Chondrocyte (in vitro differentiated cells): ENCODE measurements at regions not wholly inside any gene's neighbourhood (a gene's known extent, or its start where the extent isn't known, plus 50 kb on each side); places are given as distances from the start of the nearest gene placed in this dataset.
"Not testable (repeated sequence)": the region's sequence is repeated elsewhere in the genome, so short reads cannot be mapped to it uniquely, and the experiment has no call there.

Experiments used
- DNase-seq: peaks from one replicate; pipeline ENCODE4 v3.0.0; 2021; ENCODE audit warnings: mixed read lengths, low spot score
- H3K27ac Mint-ChIP-seq: one replicate; pipeline ENCODE4 v1.8.0; 2021; ENCODE audit warnings: mild to moderate bottlenecking, moderate library complexity, mixed read lengths; ENCODE audit not compliant: unreplicated experiment
- H3K27me3 Mint-ChIP-seq: 2 replicates; pipeline ENCODE4 v1.8.0; 2021; ENCODE audit warnings: low read depth, mixed read lengths
- H3K36me3 Mint-ChIP-seq: 2 replicates; pipeline ENCODE4 v1.8.0; 2021; ENCODE audit warnings: low read depth, mixed read lengths
- H3K4me1 Mint-ChIP-seq: 2 replicates; pipeline ENCODE4 v1.8.0; 2021; ENCODE audit warnings: low read depth, mild to moderate bottlenecking, mixed read lengths
- H3K4me3 Mint-ChIP-seq: one replicate; pipeline ENCODE4 v1.8.0; 2021; ENCODE audit warnings: mild to moderate bottlenecking, moderate library complexity, mixed read lengths; ENCODE audit not compliant: unreplicated experiment
- H3K9me3 Mint-ChIP-seq: 2 replicates; pipeline ENCODE4 v1.8.0; 2021; ENCODE audit warnings: low read depth, mixed read lengths
- CTCF ChIP-seq: fragments of 200-600 bp; sonication (generic); IDR thresholded peaks from 2 replicates; pipeline ENCODE4 v1.5.0; 2021; ENCODE audit warnings: antibody characterized with exemption, mild to moderate bottlenecking, moderate library complexity

DNA sequence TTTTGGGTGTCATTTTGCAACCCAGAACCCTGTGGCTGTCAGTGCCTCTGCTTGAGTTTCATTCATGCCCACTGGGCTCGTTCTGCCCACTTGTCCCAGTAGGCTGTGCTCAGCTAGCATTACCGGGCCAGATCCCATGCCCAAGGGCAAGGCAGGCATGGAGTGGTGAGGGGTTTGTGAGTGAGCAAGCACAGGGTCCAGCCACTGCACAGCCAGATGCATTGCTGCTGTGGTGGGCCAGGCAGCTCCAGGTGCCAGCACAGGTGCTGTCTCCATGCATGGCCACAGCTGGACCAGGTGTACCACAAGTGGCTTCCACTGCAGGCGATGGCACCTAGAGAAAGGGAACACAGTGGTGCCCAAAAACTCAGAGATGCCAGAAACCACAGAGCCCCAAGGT, 1671.2 kb downstream of the OLFM4 start:
- peak; percentile 85 for DNase-seq
- Mint-ChIP-seq H3K4me1 (no peaks in the 10 kb centered on the region), H3K27me3 (no peaks in the 10 kb centered on the region), H3K9me3 (peaks cover 29% of the 10 kb centered on the region), H3K27ac (no peak overlapping the region), H3K4me3 (no peak overlapping the region), H3K36me3 (no peaks in the 10 kb centered on the region)
- no peak for TF ChIP-seq CTCF

GRCh38 chr13:54705738-54706137, 1677.1 kb downstream of the OLFM4 start:
- peaks cover 12% of the 10 kb centered on the region for H3K9me3 Mint-ChIP-seq
- no peak overlapping the region for H3K4me3 Mint-ChIP-seq
- H3K27ac Mint-ChIP-seq, result no peak overlapping the region
- peaks cover 5% of the 10 kb centered on the region for H3K4me1 Mint-ChIP-seq
- H3K36me3 Mint-ChIP-seq, result no peaks in the 10 kb centered on the region
- no peak for DNase-seq
- no peak for TF ChIP-seq CTCF
- H3K27me3 Mint-ChIP-seq, result no peaks in the 10 kb centered on the region

DNA sequence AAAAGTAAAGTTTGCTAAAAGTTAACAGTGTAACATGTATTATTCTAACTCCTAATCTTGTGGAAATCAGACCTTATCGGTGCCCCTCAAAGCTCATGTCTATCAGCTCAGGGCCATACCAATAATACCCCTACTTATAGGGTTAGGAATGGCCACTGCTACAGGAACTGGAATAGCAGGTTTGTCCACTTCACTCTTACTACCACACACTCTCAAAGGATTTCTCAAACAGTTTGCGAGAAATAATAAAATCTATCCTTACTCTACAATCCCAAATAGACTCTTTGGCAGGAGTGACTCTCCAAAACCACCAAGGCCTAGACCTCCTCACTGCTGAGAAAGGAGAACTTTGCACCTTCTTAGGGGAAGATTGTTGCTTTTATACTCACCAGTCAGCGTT, 1677.7 kb downstream of the OLFM4 start:
- Mint-ChIP-seq H3K27me3 (no peaks in the 10 kb centered on the region), H3K4me1 (peaks cover 5% of the 10 kb centered on the region), H3K9me3 (peaks cover 7% of the 10 kb centered on the region), H3K36me3 (no peaks in the 10 kb centered on the region), H3K27ac (no peak overlapping the region), H3K4me3 (no peak overlapping the region)
- TF ChIP-seq CTCF, result no peak
- no peak for DNase-seq

GRCh38 chr13:54709546-54709945, 1680.9 kb downstream of the OLFM4 start:
- no peak overlapping the region for H3K27ac Mint-ChIP-seq
- DNase-seq, result no peak
- TF ChIP-seq CTCF, result no peak
- H3K4me3 Mint-ChIP-seq, result no peak overlapping the region
- H3K27me3 Mint-ChIP-seq, result no peaks in the 10 kb centered on the region
- peaks cover 5% of the 10 kb centered on the region for H3K4me1 Mint-ChIP-seq
- H3K9me3 Mint-ChIP-seq, result peaks cover 9% of the 10 kb centered on the region
- no peaks in the 10 kb centered on the region for H3K36me3 Mint-ChIP-seq

- no peaks in the 10 kb centered on the region for H3K4me1 Mint-ChIP-seq
- no peaks in the 10 kb centered on the region for H3K36me3 Mint-ChIP-seq
- H3K27me3 Mint-ChIP-seq, result no peaks in the 10 kb centered on the region
- no peak overlapping the region for H3K4me3 Mint-ChIP-seq
- peaks cover 5% of the 10 kb centered on the region for H3K9me3 Mint-ChIP-seq
- no peak for TF ChIP-seq CTCF
- no peak for DNase-seq
- H3K27ac Mint-ChIP-seq, result no peak overlapping the region
Measured at GRCh38 chr13:54733639-54734038, 1705.0 kb downstream of the OLFM4 start.

GRCh38 chr13:54737211-54737610, 1708.6 kb downstream of the OLFM4 start:
- H3K27me3 Mint-ChIP-seq, H3K36me3 Mint-ChIP-seq, H3K9me3 Mint-ChIP-seq, DNase-seq, H3K27ac Mint-ChIP-seq, H3K4me1 Mint-ChIP-seq, H3K4me3 Mint-ChIP-seq: not testable (repeated sequence)
